Trophoblast cell (in vitro differentiated cells and primary cell): ENCODE measurements at regions not wholly inside any gene's neighbourhood (a gene's known extent, or its start where the extent isn't known, plus 50 kb on each side); places are given as distances from the start of the nearest gene placed in this dataset.

Experiments
- DNase-seq, 2 donors: peaks; one replicate each; pipeline ENCODE4 v3.0.0-alpha.2; 2016
- H2AFZ ChIP-seq: 2 replicates; pipeline ENCODE4 v1.6.1; 2013; ENCODE audit warnings: low read length, moderate library complexity, mild to moderate bottlenecking; ENCODE audit not compliant: insufficient read depth, poor library complexity
- H2AK5ac ChIP-seq: 2 replicates; pipeline ENCODE4 v1.6.1; 2013; ENCODE audit warnings: mild to moderate bottlenecking, low read length
- H2BK120ac ChIP-seq: 2 replicates; pipeline ENCODE4 v1.6.1; 2013; ENCODE audit warnings: low read length, mild to moderate bottlenecking, moderate library complexity; ENCODE audit not compliant: insufficient read depth, poor library complexity
- H2BK12ac ChIP-seq: 2 replicates; pipeline ENCODE4 v1.6.1; 2013; ENCODE audit warnings: mild to moderate bottlenecking, low read length, moderate library complexity
- H2BK5ac ChIP-seq: 2 replicates; pipeline ENCODE4 v1.6.1; 2013; ENCODE audit warnings: low read length, low read depth, moderate library complexity, mild to moderate bottlenecking; ENCODE audit not compliant: poor library complexity
- H3K14ac ChIP-seq: 2 replicates; pipeline ENCODE4 v1.6.1; 2013; ENCODE audit warnings: mild to moderate bottlenecking, low read length
- H3K18ac ChIP-seq: 2 replicates; pipeline ENCODE4 v1.6.1; 2013; ENCODE audit warnings: mild to moderate bottlenecking, low read length
- H3K23ac ChIP-seq: 2 replicates; pipeline ENCODE4 v1.6.1; 2013; ENCODE audit warnings: low read length
- H3K27ac ChIP-seq: 2 replicates; pipeline ENCODE4 v1.5.1; 2013; ENCODE audit warnings: low read depth, mild to moderate bottlenecking, inconsistent platforms, low read length, moderate library complexity
- H3K27me3 ChIP-seq: 2 replicates; pipeline ENCODE4 v1.6.1; 2013; ENCODE audit warnings: inconsistent platforms, mild to moderate bottlenecking, low read length, moderate library complexity; ENCODE audit not compliant: insufficient read depth
- H3K36me3 ChIP-seq, 2 experiments: 1 replicate in 1 of 2; 2 replicates in 1 of 2; pipeline ENCODE4 v1.6.1; 2013; ENCODE audit warnings: low read length in 2 of 2, mild to moderate bottlenecking in 2 of 2, moderate library complexity in 1 of 2; ENCODE audit not compliant: insufficient read depth in 2 of 2, control insufficient read depth in 1 of 2
- H3K4ac ChIP-seq: 2 replicates; pipeline ENCODE4 v1.6.1; 2013; ENCODE audit warnings: low read depth, mild to moderate bottlenecking, low read length, moderate library complexity
- H3K4me1 ChIP-seq, 2 experiments: 1 replicate in 1 of 2; 2 replicates in 1 of 2; pipeline ENCODE4 v1.6.1; 2013; ENCODE audit warnings: low read length in 2 of 2, mild to moderate bottlenecking in 2 of 2, moderate library complexity in 1 of 2; ENCODE audit not compliant: insufficient read depth in 2 of 2, control insufficient read depth in 1 of 2
- H3K4me2 ChIP-seq: 2 replicates; pipeline ENCODE4 v1.6.1; 2013; ENCODE audit warnings: inconsistent platforms, mild to moderate bottlenecking, low read length, moderate library complexity
- H3K4me3 ChIP-seq: 2 replicates; pipeline ENCODE4 v1.5.1; 2013; ENCODE audit warnings: mild to moderate bottlenecking, low read depth, low read length, inconsistent platforms
- H3K79me1 ChIP-seq: one replicate; pipeline ENCODE4 v1.6.1; 2013; ENCODE audit warnings: low read length
- H3K79me2 ChIP-seq: 2 replicates; pipeline ENCODE4 v1.6.1; 2013; ENCODE audit warnings: low read length, mild to moderate bottlenecking; ENCODE audit not compliant: control insufficient read depth, insufficient read depth, poor library complexity
- H3K9ac ChIP-seq: 2 replicates; pipeline ENCODE4 v1.6.1; 2013; ENCODE audit warnings: mild to moderate bottlenecking, low read length
- H3K9me3 ChIP-seq: 2 replicates; pipeline ENCODE4 v1.6.1; 2013; ENCODE audit warnings: low read depth, mild to moderate bottlenecking, control low read depth, inconsistent platforms, low read length; ENCODE audit not compliant: insufficient read depth
- H4K12ac ChIP-seq: 2 replicates; pipeline ENCODE4 v1.6.1; 2013; ENCODE audit warnings: low read depth, mild to moderate bottlenecking, low read length, moderate library complexity
- H4K8ac ChIP-seq: 2 replicates; pipeline ENCODE4 v1.6.1; 2013; ENCODE audit warnings: low read depth, mild to moderate bottlenecking, low read length, moderate library complexity
- H4K91ac ChIP-seq: one replicate; pipeline ENCODE4 v1.6.1; 2013; ENCODE audit warnings: low read depth, mild to moderate bottlenecking, low read length, moderate library complexity
- WGBS: extraction: QIAGEN DNeasy Blood & Tissue Kit; methylation state at CpG from one replicate; pipeline ENCODE4 v1.1.7; 2013; ENCODE audit warnings: missing lambda C conversion rate; ENCODE audit not compliant: insufficient read length, insufficient coverage; ENCODE audit errors: extremely low coverage; 5-methylcytosine and 5-hydroxymethylcytosine counted together

DNA sequence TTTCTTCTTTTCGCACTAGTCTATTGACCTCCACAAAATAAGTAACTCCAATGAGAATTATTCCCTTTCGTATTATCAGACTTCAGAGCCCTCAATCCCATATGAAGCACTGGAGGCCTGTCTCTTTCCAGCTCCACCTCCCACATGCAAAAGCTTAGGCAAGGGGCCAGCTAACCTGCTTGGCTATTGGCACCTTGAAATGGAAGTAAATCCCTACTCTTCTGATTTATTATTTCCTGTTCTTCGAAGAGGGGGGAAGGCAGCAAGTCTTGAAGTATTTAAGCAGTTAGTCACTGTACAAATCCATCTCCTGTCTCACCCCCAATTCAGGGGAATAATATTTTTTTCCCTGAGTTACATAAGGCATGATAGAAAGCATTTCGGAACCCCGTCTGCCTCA lies 577.8 kb downstream of the MAFB start:
- H3K18ac ChIP-seq: no peak overlapping the region

DNA sequence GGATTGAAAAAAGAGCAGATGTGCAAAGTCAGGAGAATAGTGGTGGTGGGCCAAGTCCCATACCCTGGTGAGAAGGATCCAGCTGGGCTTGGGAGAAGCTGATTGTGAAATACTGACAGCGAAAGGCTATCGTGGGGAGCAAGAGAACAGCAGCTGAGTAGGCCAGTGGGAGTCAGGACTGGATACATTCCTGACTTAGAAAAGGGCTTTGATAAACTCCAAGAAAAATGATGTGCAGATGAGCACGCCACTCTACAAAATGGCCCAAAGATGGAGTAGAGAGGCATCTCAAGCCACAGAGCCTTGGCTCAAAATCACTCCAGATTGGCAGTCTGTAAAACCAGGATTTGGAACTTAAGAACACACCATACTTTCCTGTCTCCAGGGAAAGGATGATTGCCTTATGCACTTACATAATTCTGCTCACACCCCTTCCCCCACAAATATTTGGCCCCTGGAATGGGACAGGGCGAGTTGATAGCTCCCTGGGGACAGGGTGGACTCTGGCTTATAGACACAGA lies 578.7 kb downstream of the MAFB start:
- no peak overlapping the region for H2AFZ ChIP-seq
- H3K27ac ChIP-seq: no peak overlapping the region
- no peaks in the 10 kb centered on the region for H3K79me2 ChIP-seq
- no peak overlapping the region for H3K4me2 ChIP-seq
- H3K14ac ChIP-seq: no peak overlapping the region
- no peak overlapping the region for H2BK120ac ChIP-seq
- H3K18ac ChIP-seq: no peak overlapping the region
- peaks cover 1% of the 10 kb centered on the region for H3K9me3 ChIP-seq
- no peak overlapping the region for H2AK5ac ChIP-seq
- no peaks in the 10 kb centered on the region for H3K79me1 ChIP-seq
- no peaks in the 10 kb centered on the region for H3K4me1 ChIP-seq
- H3K4me3 ChIP-seq: no peak overlapping the region
- no peaks in the 10 kb centered on the region for H3K27me3 ChIP-seq
- H3K4ac ChIP-seq: no peak overlapping the region
- DNase-seq: no peak
- no peaks in the 10 kb centered on the region for H3K36me3 ChIP-seq
- no peak overlapping the region for H2BK12ac ChIP-seq
- H4K12ac ChIP-seq: no peak overlapping the region
- no peak overlapping the region for H2BK5ac ChIP-seq
- H4K8ac ChIP-seq: no peak overlapping the region
- WGBS: no CpG with 5 or more reads among the region's 4 CpGs
- no peak overlapping the region for H4K91ac ChIP-seq
- H3K23ac ChIP-seq: no peak overlapping the region
- no peak overlapping the region for H3K9ac ChIP-seq

More for the DNA sequence above, 577.8 kb downstream of the MAFB start:
- Histone ChIP-seq H3K79me2 (no peaks in the 10 kb centered on the region), H4K12ac (no peak overlapping the region), H3K4me2 (no peak overlapping the region), H2BK120ac (no peak overlapping the region), H3K4me1 (no peaks in the 10 kb centered on the region), H2AK5ac (no peak overlapping the region), H3K27me3 (no peaks in the 10 kb centered on the region), H3K23ac (no peak overlapping the region), H4K91ac (no peak overlapping the region), H3K79me1 (no peaks in the 10 kb centered on the region), H2AFZ (no peak overlapping the region), H2BK12ac (no peak overlapping the region), H3K14ac (no peak overlapping the region), H4K8ac (no peak overlapping the region), H3K4me3 (no peak overlapping the region), H3K36me3 (no peaks in the 10 kb centered on the region), H2BK5ac (no peak overlapping the region), H3K27ac (no peak overlapping the region), H3K9ac (no peak overlapping the region), H3K9me3 (no peaks in the 10 kb centered on the region), H3K4ac (no peak overlapping the region)
- DNase-seq: no peak
- no CpG with 5 or more reads among the region's 5 CpGs for WGBS

DNA sequence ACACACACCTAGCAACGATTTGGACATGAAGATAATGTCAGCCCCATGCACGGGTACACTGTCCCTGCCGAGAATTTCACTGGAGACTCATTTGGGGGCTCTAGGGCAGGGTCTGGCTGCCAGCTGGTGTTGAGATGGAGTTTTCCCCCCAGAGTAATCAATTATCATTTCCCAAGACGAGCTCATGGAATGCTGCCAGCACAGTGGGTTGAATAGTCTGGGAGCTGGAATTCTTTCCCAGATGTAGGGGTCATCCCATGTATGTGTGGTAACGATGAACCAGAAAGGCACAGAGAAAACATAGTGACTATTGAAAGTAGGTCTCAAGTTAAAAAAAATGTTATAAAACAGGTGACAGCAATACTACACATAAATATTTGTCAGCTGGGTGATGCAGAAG lies 579.9 kb downstream of the MAFB start:
- no peak overlapping the region for H3K27ac ChIP-seq
- H4K91ac ChIP-seq: no peak overlapping the region
- no peak overlapping the region for H2BK12ac ChIP-seq
- H3K9me3 ChIP-seq: peaks cover 1% of the 10 kb centered on the region
- no peaks in the 10 kb centered on the region for H3K36me3 ChIP-seq
- no peak overlapping the region for H3K4me2 ChIP-seq
- no peaks in the 10 kb centered on the region for H3K27me3 ChIP-seq
- H4K12ac ChIP-seq: no peak overlapping the region
- no peak overlapping the region for H3K4me3 ChIP-seq
- no peak overlapping the region for H3K14ac ChIP-seq
- H2BK5ac ChIP-seq: no peak overlapping the region
- no peak overlapping the region for H3K4ac ChIP-seq
- no peak overlapping the region for H2AFZ ChIP-seq
- H3K4me1 ChIP-seq: no peaks in the 10 kb centered on the region
- no peak overlapping the region for H4K8ac ChIP-seq
- no CpG with 5 or more reads among the region's 5 CpGs for WGBS
- H3K79me2 ChIP-seq: no peaks in the 10 kb centered on the region
- H3K23ac ChIP-seq: no peak overlapping the region
- no peak overlapping the region for H2BK120ac ChIP-seq
- no peaks in the 10 kb centered on the region for H3K79me1 ChIP-seq
- DNase-seq: no peak
- H3K9ac ChIP-seq: no peak overlapping the region
- no peak overlapping the region for H3K18ac ChIP-seq
- no peak overlapping the region for H2AK5ac ChIP-seq

DNA sequence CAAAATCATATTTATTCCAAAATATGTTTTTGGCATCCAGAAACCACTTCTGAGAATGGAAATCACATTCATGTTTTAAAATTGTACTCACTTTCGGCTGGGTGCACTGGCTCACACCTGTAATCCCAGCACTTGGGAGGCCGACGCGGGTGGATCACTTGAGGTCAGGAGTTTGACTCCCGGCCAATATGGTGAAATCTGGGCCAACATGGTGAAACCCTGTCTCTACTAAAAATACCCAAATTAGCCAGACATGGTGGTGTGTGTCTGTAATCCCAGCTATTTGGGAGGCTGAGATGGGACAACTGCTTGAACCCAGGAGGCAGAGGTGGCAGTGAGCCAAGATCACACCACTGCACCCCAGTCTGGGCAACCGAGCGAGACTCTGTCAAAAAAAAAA lies 580.7 kb downstream of the MAFB start:
- no peaks in the 10 kb centered on the region for H3K27me3 ChIP-seq
- no peak overlapping the region for H3K4me2 ChIP-seq
- H3K27ac ChIP-seq: no peak overlapping the region
- WGBS: no CpG with 5 or more reads among the region's 7 CpGs
- no peaks in the 10 kb centered on the region for H3K36me3 ChIP-seq
- no peak overlapping the region for H3K14ac ChIP-seq
- H4K8ac ChIP-seq: no peak overlapping the region
- no peak overlapping the region for H3K4ac ChIP-seq
- no peak overlapping the region for H3K9ac ChIP-seq
- no peak overlapping the region for H3K23ac ChIP-seq
- no peak overlapping the region for H3K18ac ChIP-seq
- no peak overlapping the region for H2BK120ac ChIP-seq
- H3K4me1 ChIP-seq: no peaks in the 10 kb centered on the region
- H2BK5ac ChIP-seq: no peak overlapping the region
- DNase-seq: no peak
- no peaks in the 10 kb centered on the region for H3K79me1 ChIP-seq
- H4K12ac ChIP-seq: no peak overlapping the region
- H3K79me2 ChIP-seq: no peaks in the 10 kb centered on the region
- H4K91ac ChIP-seq: no peak overlapping the region
- no peak overlapping the region for H3K4me3 ChIP-seq
- no peak overlapping the region for H2AK5ac ChIP-seq
- H3K9me3 ChIP-seq: peaks cover 1% of the 10 kb centered on the region
- H2BK12ac ChIP-seq: no peak overlapping the region
- H2AFZ ChIP-seq: no peak overlapping the region
